ENCODE measurements at regions not wholly inside any gene's neighbourhood (a gene's known extent, or its start where the extent isn't known, plus 50 kb on each side); places are given as distances from the start of the nearest gene placed in this dataset.
A peak's percentile ranks its signal among the peaks of the same experiment; 100 is the strongest.

DNA sequence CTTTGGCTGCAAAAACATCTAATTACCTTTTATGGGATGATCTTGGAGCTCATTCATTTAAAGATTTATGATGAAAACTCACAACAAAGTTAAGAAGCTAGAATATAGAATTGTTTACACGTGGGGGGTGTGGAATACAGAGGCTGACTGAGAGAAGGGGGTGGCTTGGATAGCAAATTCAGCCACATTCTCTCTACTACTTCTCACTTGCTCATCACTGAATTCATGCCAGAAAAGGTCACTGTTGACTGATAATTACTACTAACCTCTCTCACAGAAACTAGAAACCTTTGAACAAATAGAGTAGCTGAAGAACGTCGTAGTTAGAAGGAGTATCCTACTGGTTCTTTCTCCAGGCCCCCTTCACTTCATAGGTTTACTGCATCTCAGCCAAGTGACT, 808.2 kb downstream of the BRINP1 start:
- DNase-seq, result no peak
- in situ Hi-C loops (cut with HindIII; ENCODE audit: low pct_ligation_motif_present, low pct_unique_long_range_greater_than_20kb, low sequenced_read_pairs), result no loop called here

DNA sequence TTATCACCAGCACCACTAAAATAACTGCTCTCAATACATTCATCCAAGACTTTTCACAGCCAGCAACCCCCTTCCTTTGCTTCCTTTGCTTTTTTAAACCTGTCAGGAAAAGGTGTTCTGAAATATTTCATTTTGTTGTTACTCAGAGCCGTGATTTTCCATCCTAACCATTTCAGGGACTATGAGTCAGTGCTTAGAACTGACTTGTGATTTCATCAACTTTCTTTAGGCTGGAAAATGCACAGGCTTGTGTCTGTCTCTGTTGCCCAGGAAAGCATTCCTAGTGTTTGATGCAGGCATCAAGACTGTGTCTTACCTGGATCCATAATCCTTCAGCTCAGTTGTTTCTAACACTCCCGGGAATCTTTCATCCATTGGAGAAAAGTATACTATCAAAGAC, 805.6 kb downstream of the BRINP1 start:
- no peak for DNase-seq
- in situ Hi-C loops (cut with HindIII; ENCODE audit: low pct_ligation_motif_present, low pct_unique_long_range_greater_than_20kb, low sequenced_read_pairs), result no loop called here

GRCh38 chr9:118567861-118568260, 801.4 kb downstream of the BRINP1 start:
- DNase-seq, result no peak
- in situ Hi-C loops (cut with HindIII; ENCODE audit: low pct_ligation_motif_present, low pct_unique_long_range_greater_than_20kb, low sequenced_read_pairs), result no loop called here

GRCh38 chr9:118568704-118569103, 800.5 kb downstream of the BRINP1 start:
- DNase-seq, result no peak
- in situ Hi-C loops (cut with HindIII; ENCODE audit: low pct_ligation_motif_present, low pct_unique_long_range_greater_than_20kb, low sequenced_read_pairs), result no loop called here

DNA sequence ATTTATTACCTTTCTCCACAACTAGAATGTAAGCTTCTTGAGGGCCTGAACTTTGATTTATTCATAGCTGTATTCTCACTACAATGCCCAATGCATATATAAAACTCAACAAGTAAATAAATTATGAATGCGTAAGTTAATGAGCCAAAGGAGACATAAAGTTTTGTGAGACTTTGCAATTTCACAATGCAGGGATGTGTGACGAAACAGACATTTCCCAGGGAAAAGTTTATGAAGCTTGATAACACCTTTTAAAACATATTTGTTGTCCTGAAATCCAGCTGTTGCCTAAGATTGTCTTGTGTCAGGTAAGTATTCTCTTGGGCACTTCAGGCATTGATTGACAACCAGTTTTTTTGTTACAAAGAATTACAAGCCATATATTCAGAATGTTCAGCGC, 800.1 kb downstream of the BRINP1 start:
- DNase-seq, result no peak
- in situ Hi-C loops (cut with HindIII; ENCODE audit: low pct_ligation_motif_present, low pct_unique_long_range_greater_than_20kb, low sequenced_read_pairs), result no loop called here

GRCh38 chr9:118570066-118570465, 799.2 kb downstream of the BRINP1 start:
- no peak for DNase-seq
- in situ Hi-C loops (cut with HindIII; ENCODE audit: low pct_ligation_motif_present, low pct_unique_long_range_greater_than_20kb, low sequenced_read_pairs), result no loop called here

GRCh38 chr9:118575341-118576070, 793.7 kb downstream of the BRINP1 start:
- no peak for DNase-seq
- in situ Hi-C loops (cut with HindIII; ENCODE audit: low pct_ligation_motif_present, low pct_unique_long_range_greater_than_20kb, low sequenced_read_pairs), result no loop called here

GRCh38 chr9:118577121-118577520, 792.1 kb downstream of the BRINP1 start:
- peak; percentile 74 for DNase-seq
- in situ Hi-C loops (cut with HindIII; ENCODE audit: low pct_ligation_motif_present, low pct_unique_long_range_greater_than_20kb, low sequenced_read_pairs), result no loop called here

- in situ Hi-C loops (cut with HindIII; ENCODE audit: low pct_ligation_motif_present, low pct_unique_long_range_greater_than_20kb, low sequenced_read_pairs), result no loop called here
- peak; percentile 36 for DNase-seq
Measured at GRCh38 chr9:118578467-118578866, 790.8 kb downstream of the BRINP1 start.

- DNase-seq, result no peak
- in situ Hi-C loops (cut with HindIII; ENCODE audit: low pct_ligation_motif_present, low pct_unique_long_range_greater_than_20kb, low sequenced_read_pairs), result no loop called here
Measured at GRCh38 chr9:118583414-118583813, 785.8 kb downstream of the BRINP1 start.

- in situ Hi-C loops (cut with HindIII; ENCODE audit: low pct_ligation_motif_present, low pct_unique_long_range_greater_than_20kb, low sequenced_read_pairs), result no loop called here
- no peak for DNase-seq
Measured at GRCh38 chr9:118586978-118587377, 782.3 kb downstream of the BRINP1 start.

DNA sequence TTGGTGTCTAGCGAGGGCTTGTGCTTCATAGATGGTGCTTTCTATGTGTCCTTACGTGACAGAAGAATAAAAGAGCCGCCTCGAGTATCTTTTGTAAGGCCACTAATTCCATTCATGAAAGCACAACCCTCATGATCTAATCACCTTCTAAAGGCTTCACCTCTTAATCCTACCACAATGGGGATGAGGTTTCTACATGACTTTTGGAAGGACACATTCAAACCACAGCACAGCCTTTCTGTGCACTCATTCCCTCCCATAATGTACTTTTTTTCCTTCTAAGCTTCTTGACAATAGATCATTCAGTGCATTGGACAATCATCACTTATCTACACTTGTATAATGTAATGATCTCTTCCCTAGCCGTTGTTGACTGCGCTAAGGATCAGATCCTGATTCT, 774.8 kb downstream of the BRINP1 start:
- in situ Hi-C loops (cut with HindIII; ENCODE audit: low pct_ligation_motif_present, low pct_unique_long_range_greater_than_20kb, low sequenced_read_pairs), result no loop called here
- DNase-seq, result no peak

GRCh38 chr9:118595719-118596305, 773.4 kb downstream of the BRINP1 start:
- in situ Hi-C loops (cut with HindIII; ENCODE audit: low pct_ligation_motif_present, low pct_unique_long_range_greater_than_20kb, low sequenced_read_pairs), result no loop called here
- DNase-seq, result peak; percentile 75

- no peak for DNase-seq
- in situ Hi-C loops (cut with HindIII; ENCODE audit: low pct_ligation_motif_present, low pct_unique_long_range_greater_than_20kb, low sequenced_read_pairs), result no loop called here
Measured at GRCh38 chr9:118596374-118597015, 772.7 kb downstream of the BRINP1 start.

- no peak for DNase-seq
- in situ Hi-C loops (cut with HindIII; ENCODE audit: low pct_ligation_motif_present, low pct_unique_long_range_greater_than_20kb, low sequenced_read_pairs), result no loop called here
Measured at GRCh38 chr9:118606668-118607067, 762.6 kb downstream of the BRINP1 start.

- DNase-seq, result peak; percentile 27
Measured at GRCh38 chr9:118609355-118610044, 759.7 kb downstream of the BRINP1 start.

DNA sequence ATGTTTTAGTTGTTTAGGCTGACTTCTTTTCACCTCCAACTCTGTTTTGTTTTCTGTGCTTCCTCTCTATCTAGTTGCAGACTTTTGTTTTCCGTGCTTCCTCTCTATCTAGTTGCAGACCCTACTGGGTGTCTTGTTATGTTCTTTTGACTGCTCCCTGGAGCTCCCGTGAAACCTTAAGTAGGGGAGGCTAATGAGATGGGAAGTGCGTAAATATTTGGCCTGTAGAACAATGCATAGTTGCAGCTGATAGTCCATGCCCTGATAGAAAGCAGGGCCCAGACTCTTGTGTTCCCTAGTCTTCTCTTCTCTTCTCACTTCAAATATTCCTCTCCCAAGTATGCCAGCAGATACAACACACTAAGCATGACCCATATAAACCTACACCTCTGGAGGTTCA, 757.0 kb downstream of the BRINP1 start:
- in situ Hi-C loops (cut with HindIII; ENCODE audit: low pct_ligation_motif_present, low pct_unique_long_range_greater_than_20kb, low sequenced_read_pairs), result no loop called here

More at GRCh38 chr9:118609355-118610044, 759.7 kb downstream of the BRINP1 start:
- in situ Hi-C loops (cut with HindIII; ENCODE audit: low pct_ligation_motif_present, low pct_unique_long_range_greater_than_20kb, low sequenced_read_pairs), result no loop called here

DNA sequence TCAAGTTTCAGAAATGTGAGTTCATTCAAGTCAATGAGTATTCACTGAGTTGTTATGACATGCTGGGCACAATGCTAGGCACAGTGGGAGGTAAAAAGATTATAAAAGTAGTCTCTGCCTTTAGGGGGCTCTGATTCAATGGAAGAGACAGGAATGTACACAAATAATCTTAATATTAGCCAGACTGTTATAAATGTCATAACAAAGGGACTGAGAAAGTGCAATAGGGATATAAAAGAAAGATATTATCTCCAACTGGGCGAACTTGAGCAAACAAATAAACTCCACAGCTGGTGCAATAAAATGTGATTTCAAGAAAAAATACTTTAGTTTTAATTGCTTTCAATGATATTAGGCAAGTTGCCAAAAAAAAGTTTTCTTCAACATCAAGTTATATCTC, 755.2 kb downstream of the BRINP1 start:
- in situ Hi-C loops (cut with HindIII; ENCODE audit: low pct_ligation_motif_present, low pct_unique_long_range_greater_than_20kb, low sequenced_read_pairs), result no loop called here
- DNase-seq, result no peak

More for the DNA sequence above, 757.0 kb downstream of the BRINP1 start:
- DNase-seq, result no peak

DNA sequence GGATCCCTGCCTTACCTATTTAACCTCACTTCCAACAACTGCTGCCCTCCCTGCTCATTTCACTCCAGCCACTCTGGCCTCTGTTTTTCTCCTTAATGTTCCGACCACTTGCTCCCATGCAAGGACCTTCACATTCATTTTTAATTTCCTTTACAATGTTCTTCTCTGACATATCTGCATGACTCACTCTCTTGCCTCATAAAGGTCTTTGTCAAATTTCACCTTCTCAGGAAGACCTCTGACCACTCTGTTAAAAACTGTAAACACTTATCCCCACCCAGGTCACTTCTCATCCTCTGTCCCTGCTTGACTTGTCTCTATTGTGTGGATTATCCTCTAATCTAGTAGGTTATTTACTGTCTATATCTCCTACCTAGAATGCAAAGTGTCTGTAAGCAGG, 751.2 kb downstream of the BRINP1 start:
- in situ Hi-C loops (cut with HindIII; ENCODE audit: low pct_ligation_motif_present, low pct_unique_long_range_greater_than_20kb, low sequenced_read_pairs), result no loop called here
- DNase-seq, result no peak
